ENCODE measurements at regions not wholly inside any gene's neighbourhood (a gene's known extent, or its start where the extent isn't known, plus 50 kb on each side); places are given as distances from the start of the nearest gene placed in this dataset.

DNA sequence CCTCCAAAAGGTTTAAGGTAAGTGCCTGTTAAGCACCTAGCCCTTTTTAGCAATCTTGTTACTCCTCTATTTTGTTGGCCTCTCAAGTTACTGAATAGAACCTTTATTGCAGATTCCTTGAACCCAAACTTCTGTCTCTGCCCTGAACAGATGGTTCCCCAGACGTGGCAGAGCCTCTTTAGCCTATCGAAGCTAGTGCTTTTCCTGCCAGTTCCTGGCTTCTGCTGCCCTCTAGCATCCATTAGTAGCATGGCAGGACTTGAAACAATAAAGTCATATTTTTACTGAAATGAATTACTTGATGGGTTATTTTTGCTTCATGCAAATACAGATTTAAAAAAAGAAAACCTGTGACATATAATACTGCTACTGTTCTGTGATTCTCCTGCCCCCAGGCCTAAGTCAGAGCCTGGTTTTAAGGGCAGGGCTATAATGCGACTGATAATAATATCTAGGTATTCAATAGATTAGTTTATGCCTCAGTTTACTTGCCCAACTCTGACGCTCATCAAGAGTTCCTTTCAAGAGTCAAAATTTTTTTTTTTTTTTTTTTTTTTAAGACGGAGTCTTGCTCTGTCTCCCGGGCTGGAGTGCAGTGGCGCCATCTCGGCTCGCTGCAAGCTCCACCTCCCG, 84.3 kb upstream of the PHF14 start:
- WGBS, 5 donors = 66 to 71% (median 69%) methylated on average over 10 of the region's 10 CpGs
- peak; percentile 32 to 74 for DNase-seq
- Histone ChIP-seq H3K9me3 (no peaks in the 10 kb centered on the region), H3K27ac (no peak overlapping the region), H3K36me3 (no peaks in the 10 kb centered on the region), H3K4me1 (no peaks in the 10 kb centered on the region), H3K27me3 (no peaks in the 10 kb centered on the region), H3K4me3 (no peak overlapping the region)
- TF ChIP-seq, protein P1, sequence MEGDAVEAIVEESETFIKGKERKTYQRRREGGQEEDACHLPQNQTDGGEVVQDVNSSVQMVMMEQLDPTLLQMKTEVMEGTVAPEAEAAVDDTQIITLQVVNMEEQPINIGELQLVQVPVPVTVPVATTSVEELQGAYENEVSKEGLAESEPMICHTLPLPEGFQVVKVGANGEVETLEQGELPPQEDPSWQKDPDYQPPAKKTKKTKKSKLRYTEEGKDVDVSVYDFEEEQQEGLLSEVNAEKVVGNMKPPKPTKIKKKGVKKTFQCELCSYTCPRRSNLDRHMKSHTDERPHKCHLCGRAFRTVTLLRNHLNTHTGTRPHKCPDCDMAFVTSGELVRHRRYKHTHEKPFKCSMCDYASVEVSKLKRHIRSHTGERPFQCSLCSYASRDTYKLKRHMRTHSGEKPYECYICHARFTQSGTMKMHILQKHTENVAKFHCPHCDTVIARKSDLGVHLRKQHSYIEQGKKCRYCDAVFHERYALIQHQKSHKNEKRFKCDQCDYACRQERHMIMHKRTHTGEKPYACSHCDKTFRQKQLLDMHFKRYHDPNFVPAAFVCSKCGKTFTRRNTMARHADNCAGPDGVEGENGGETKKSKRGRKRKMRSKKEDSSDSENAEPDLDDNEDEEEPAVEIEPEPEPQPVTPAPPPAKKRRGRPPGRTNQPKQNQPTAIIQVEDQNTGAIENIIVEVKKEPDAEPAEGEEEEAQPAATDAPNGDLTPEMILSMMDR (IDR thresholded peaks at IDR 0.05) = peak in 4 of 7 experiments; percentile 40 to 50 (median 44)
- no peak for TF ChIP-seq EP300 (IDR thresholded peaks at IDR 0.05)
- intact Hi-C loops (cut with DNase I; ENCODE audit: low total_unique reads) = no loop called here

DNA sequence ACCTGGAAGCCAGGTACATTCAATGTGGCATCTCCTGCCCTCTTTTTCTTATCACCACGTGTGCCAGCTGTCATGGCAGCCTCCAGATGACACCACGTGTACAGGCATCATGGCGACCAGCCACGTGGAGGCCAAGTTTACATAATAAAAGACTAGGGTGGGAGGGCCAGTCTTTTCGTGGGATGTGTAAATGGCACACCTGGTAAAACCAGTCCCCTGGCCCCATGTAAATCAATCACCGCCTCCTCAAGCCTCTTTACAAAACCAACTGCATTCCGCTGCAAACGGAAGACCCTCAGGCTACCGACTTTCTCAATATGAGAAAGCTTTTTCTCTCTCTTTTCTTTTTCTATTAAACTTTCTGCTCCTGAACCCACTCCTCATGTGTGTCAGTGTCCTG, 65.1 kb upstream of the PHF14 start:
- Histone ChIP-seq H3K4me1 (no peaks in the 10 kb centered on the region), H3K27me3 (no peaks in the 10 kb centered on the region), H3K9me3 (peaks cover 0 to 17% (median 10%) of the 10 kb centered on the region in 4 donors), H3K4me3 (no peak overlapping the region), H3K36me3 (no peaks in the 10 kb centered on the region), H3K27ac (no peak overlapping the region)
- TF ChIP-seq POLR2A (IDR thresholded peaks at IDR 0.05) (no peak), EP300 (IDR thresholded peaks at IDR 0.05) (no peak), POLR2AphosphoS5 (IDR thresholded peaks at IDR 0.05) (no peak)
- TF ChIP-seq, protein P1 (IDR thresholded peaks at IDR 0.05) = no peak
- 55 to 62% (median 61%) methylated on average over 9 of the region's 9 CpGs for WGBS, 5 donors
- intact Hi-C loops (cut with DNase I; ENCODE audit: low total_unique reads) = no loop called here
- DNase-seq = no peak

DNA sequence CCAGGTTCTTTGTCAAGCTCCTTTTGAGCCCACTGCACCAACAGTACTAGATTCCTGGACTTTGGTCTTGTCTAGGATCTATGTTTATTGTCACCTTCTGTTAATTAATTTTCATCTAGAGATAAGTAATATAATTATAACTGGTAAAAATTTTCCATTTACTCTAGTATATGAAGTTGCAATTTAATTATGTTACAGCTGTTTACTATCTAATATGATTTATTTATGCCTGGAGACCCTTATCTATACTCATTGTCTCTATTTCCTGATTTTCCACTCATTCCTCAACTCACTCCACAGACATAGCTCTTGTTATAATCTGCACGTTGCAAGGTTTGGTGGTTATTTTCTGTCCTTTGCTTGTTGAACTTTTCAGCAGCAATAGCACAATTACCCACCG, 63.2 kb upstream of the PHF14 start:
- no peaks in the 10 kb centered on the region for H3K36me3 ChIP-seq
- no peaks in the 10 kb centered on the region for H3K4me1 ChIP-seq
- DNase-seq = no peak
- WGBS, 5 donors = 81 to 93% (median 91%) methylated on average over 2 of the region's 2 CpGs
- H3K27me3 ChIP-seq = no peaks in the 10 kb centered on the region
- H3K9me3 ChIP-seq = peaks cover 0 to 17% (median 10%) of the 10 kb centered on the region in 4 donors
- H3K4me3 ChIP-seq = no peak overlapping the region
- TF ChIP-seq, protein P1 (IDR thresholded peaks at IDR 0.05) = no peak
- TF ChIP-seq POLR2A (IDR thresholded peaks at IDR 0.05) = no peak
- TF ChIP-seq EP300 (IDR thresholded peaks at IDR 0.05) = no peak
- no peak for TF ChIP-seq POLR2AphosphoS5 (IDR thresholded peaks at IDR 0.05)
- no peak overlapping the region for H3K27ac ChIP-seq
- intact Hi-C loops (cut with DNase I; ENCODE audit: low total_unique reads) = no loop called here

DNA sequence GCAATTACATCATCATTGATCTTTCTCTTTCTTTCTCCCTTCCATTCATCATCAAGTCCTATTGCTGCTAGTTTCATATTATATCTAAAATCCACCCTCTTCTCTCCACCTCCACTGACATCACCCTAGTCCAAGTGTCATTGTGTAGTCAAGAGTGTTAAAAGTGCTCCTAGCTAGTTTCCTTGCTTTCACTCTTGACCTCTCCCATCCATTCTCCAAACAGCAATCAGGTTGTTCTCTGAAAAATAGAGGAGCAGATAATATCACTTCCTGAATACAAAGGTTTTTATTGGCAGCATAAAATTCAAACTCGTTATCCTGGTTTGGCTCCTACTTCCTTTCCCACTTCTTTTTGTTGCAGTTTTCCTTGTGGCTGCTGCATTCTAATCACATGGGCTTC, 61.6 kb upstream of the PHF14 start:
- Histone ChIP-seq H3K27me3 (no peaks in the 10 kb centered on the region), H3K4me1 (no peaks in the 10 kb centered on the region), H3K27ac (no peak overlapping the region), H3K36me3 (no peaks in the 10 kb centered on the region), H3K4me3 (no peak overlapping the region), H3K9me3 (peaks cover 0 to 17% (median 10%) of the 10 kb centered on the region in 4 donors)
- 75 to 85% (median 78%) methylated on average over 1 of the region's 1 CpG for WGBS, 5 donors
- intact Hi-C loops (cut with DNase I; ENCODE audit: low total_unique reads) = no loop called here
- TF ChIP-seq EP300 (IDR thresholded peaks at IDR 0.05) = no peak
- TF ChIP-seq, protein P1 (IDR thresholded peaks at IDR 0.05) = no peak
- no peak for TF ChIP-seq POLR2A (IDR thresholded peaks at IDR 0.05)
- TF ChIP-seq POLR2AphosphoS5 (IDR thresholded peaks at IDR 0.05) = no peak
- no peak for DNase-seq
